HG03460 (cell line): ENCODE measurements at regions not wholly inside any gene's neighbourhood (a gene's known extent, or its start where the extent isn't known, plus 50 kb on each side); places are given as distances from the start of the nearest gene placed in this dataset.

Experiments
- ATAC-seq: cut with Tn5 transposase; IDR thresholded peaks from one replicate; pipeline ENCODE4 v1.9.1; 2021; ENCODE audit not compliant: unreplicated experiment

GRCh38 chr2:193965263-193965662 is 1691.8 kb upstream of the SLC39A10 start:
- no peak for ATAC-seq

DNA sequence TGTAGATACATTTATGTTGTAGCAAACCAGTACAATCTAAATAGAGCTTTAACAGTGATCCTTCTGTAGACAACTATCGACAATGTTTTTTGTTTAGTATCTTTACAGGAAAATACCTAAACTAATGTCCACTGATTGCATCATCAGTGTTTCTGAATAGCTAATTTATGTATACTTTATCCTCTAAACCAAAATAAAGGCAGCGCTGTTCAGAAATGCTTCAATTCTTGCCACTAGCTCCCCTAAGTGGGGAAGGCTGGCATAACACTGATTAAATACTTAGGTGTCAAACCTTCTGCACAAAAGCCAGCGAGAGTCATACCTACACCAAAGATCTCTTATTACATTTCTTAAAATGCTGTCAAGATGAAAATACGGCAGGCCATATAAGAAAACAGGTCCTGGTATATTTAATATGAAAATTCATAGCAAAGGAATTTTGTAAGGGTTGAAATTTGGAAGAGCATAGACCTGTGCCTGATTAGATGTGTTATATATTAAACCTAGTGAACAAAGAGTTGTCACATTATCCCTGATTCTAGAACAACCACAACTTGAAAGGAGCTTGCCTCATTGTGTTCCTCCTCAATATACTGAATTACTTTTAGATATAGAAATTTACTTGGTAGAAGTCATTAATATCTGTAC is 1693.4 kb upstream of the SLC39A10 start:
- no peak for ATAC-seq

GRCh38 chr2:193946806-193947205 is 1710.2 kb upstream of the SLC39A10 start:
- no peak for ATAC-seq

GRCh38 chr2:193943406-193943960 is 1713.5 kb upstream of the SLC39A10 start:
- ATAC-seq: no peak

GRCh38 chr2:193935114-193935513 is 1721.9 kb upstream of the SLC39A10 start:
- ATAC-seq: no peak

- ATAC-seq: no peak
Observed at GRCh38 chr2:193929131-193929530, 1727.9 kb upstream of the SLC39A10 start.

DNA sequence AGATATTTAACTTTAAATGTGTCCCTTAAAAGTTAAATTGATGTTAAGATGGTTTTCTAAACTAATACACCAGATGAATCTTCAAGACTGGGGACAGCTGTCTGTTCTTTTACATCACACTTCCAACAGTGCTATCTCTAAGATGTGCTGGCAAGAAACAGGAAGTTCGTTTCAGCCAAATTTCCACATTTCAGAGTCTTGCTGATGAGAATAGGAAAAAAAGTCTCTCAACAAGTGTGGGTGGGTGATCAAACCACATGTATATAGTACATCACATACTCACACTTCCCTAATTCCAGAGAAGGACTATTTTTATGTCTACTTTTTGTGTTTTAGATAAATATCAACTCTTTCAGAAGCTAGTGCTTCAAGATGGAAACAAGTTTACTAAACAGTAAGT is 1712.8 kb upstream of the TMEFF2 start:
- no peak for ATAC-seq

DNA sequence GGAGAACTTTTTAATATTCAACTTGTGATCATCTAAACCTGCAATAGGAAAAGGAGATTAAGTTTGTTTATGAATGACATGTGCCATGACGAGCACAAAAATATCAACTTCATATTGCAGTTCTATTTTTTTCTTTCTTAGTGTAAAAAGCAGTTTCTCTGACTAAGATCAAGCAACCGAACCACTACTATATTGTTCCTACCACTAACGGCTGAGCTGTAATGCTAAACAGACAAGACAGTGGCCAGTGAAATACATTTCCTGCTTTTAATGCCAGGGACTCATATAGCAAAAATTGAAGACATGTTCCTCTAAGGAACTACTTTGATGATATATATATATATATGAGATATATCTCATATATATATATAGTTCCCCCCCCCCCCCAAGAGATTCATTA is 1705.6 kb upstream of the TMEFF2 start:
- no peak for ATAC-seq

DNA sequence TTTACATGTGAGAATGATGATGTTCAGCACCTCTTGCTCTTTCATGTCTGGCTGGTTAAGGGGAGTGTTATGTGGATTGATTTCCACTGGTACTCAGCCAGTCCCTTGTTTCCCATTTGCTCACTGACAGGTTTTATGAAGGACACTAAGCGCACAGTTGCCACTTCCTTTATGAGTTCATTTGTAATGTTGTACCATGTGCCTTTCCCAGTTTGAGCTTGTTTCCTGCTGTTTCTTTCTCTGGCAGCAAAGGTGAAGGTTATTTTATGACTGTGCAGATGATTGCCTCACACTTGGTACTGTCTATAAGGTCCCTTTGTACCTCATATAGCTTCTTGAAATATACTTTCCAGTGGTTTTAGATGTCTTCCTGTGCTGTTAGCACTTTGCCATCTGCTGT is 1700.5 kb upstream of the TMEFF2 start:
- ATAC-seq: no peak

- ATAC-seq: no peak
Observed at GRCh38 chr2:193894081-193894480, 1699.3 kb upstream of the TMEFF2 start.

- ATAC-seq: no peak
Observed at GRCh38 chr2:193891023-193891422, 1696.3 kb upstream of the TMEFF2 start.

- ATAC-seq: no peak
Observed at GRCh38 chr2:193885419-193885818, 1690.7 kb upstream of the TMEFF2 start.

DNA sequence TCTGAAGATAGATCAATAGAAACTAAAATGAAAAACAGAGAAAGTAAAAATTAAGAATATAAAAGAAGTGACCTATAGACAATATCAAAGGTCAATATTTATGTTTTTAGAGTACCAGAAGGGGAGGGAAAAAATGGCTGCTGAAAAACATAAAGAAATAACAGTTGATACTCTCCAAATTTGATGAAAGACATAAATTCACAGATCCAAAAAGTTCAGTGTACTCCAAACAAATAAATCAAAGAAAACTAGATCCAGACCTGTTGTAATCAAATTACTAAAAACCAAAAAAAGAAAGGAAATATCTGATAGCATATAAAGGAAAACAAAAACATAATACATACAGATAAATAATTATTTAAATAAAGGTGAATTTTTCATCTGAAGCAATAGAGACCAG is 1689.1 kb upstream of the TMEFF2 start:
- no peak for ATAC-seq

- ATAC-seq: no peak
Observed at GRCh38 chr2:193876980-193877379, 1682.2 kb upstream of the TMEFF2 start.

DNA sequence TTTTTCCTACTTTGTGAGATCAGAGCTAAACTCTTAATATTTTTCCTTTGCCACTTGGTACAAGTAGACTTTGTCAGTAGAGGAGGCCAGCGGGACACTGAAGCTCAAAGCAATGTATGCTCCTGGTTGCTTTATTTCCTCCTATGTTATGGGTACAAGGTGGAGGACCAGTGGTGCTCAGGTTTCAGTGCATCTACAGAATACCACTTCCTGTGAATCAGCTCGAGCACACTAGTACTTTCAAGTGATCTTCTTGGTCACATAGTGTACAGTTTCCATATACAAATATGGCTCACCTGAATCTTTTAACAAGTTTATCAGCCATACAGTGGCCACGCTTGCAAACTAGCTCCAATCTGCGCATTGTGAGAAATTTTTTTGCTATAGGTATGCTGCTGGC is 1674.8 kb upstream of the TMEFF2 start:
- no peak for ATAC-seq

GRCh38 chr2:193868833-193869232 is 1674.1 kb upstream of the TMEFF2 start:
- ATAC-seq: no peak

GRCh38 chr2:193868132-193868531 is 1673.4 kb upstream of the TMEFF2 start:
- no peak for ATAC-seq

DNA sequence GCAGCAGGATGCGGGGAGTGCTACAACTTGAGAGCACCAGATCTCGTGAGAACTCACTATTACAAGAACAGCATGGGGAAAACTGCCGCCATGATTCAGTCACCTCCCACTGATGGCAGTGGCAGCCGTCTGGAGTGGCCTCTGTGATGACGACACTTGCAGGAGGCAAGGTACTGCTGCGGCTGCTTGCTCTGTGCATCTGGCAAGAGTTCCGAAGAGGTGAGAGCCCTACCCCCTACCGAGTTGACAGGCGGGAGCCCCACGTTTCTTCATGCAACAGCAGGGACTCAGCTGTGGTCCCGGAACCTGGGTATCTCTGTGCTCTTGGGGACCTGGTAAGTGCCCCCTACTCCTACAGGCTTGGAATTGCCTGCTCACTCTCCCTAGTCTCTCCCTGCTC is 1672.7 kb upstream of the TMEFF2 start:
- no peak for ATAC-seq

- no peak for ATAC-seq
Observed at GRCh38 chr2:193861557-193861956, 1666.8 kb upstream of the TMEFF2 start.

- ATAC-seq: no peak
Observed at GRCh38 chr2:193847991-193848390, 1653.3 kb upstream of the TMEFF2 start.

DNA sequence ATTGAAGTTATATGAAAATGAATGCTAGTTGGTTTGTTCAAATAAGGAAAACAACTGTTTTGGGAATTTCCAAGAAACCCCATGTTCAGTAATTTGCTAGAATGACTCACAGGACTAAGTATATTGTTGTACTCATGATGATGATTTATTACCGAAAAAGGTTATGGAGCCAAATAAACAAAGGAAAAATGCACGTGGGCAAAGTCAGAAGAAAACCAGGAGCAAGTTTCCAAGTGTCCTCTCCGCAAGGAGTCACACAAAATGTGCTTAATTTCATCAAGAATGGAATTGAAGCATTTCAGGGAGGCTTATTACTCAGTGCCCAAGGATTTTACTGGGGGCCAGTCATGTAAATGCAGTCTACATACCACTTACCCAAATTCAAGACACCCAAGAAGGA is 1652.4 kb upstream of the TMEFF2 start:
- ATAC-seq: no peak

DNA sequence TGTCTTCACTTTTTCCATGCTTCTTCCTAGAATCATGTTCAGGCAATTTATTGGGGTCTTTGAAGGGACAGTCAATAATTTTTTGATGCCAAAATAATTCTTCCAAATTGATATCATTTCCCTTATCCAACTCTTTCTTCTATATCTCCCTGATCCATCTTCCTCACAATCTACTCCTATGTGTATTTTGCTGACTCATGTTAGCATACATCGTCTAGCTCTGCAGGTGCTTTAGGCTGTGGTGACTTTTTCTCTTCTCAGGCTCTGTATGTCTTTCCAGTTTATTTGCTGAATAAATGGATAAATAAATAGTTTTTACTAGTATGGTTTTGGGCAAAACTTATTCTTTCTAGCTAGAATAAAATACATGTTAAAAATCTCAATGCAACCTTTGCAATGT is 1650.9 kb upstream of the TMEFF2 start:
- no peak for ATAC-seq

GRCh38 chr2:193843675-193844074 is 1648.9 kb upstream of the TMEFF2 start:
- ATAC-seq: no peak
